ENCODE measurements at regions not wholly inside any gene's neighbourhood (a gene's known extent, or its start where the extent isn't known, plus 50 kb on each side); places are given as distances from the start of the nearest gene placed in this dataset.
"Not testable (repeated sequence)": the region's sequence is repeated elsewhere in the genome, so short reads cannot be mapped to it uniquely, and the experiment has no call there.

DNA sequence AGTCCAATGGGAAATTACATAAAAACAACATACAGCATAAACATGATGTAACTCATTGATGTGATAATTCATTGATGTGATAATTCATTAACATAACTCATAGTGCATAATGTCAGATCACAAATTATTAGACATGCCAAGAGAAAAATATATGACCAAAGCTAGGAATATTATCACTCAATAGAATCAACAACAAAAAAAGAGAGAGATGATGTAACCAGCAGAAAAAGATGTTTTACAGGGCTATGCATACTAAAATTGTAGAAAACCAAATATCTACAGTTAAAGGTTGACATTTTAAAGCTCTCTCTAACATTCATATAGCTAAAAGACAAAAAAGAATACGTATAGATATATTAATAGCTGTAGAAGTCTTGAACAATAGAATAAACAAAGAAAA, 1067.2 kb upstream of the ADGRB3 start:
- DNase-seq (no peak), ATAC-seq (no peak)
- intact Hi-C loops (cut with micrococcal nuclease): no loop called here

DNA sequence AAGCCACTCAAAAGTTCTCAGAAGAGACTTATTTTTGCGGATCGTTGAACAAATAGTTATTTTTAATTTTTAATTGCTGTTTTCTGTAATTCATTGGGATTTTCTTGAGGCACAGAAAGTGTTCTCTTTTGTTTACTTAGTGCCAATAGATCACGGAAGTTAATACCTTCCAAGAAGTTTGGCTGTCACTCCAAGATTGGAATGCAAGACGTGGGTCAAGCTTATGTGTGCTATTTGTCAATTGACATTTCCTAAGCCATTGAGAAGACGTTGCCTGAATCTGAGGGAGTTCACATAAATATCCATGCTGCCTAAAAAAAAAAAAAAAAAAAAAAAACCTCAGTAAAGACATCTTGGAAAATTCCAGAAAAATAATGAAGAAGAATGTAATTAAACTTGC, 1071.4 kb upstream of the ADGRB3 start:
- intact Hi-C loops (cut with micrococcal nuclease): no loop called here
- ATAC-seq (no peak), DNase-seq (no peak)

- no peak for DNase-seq
- intact Hi-C loops (cut with micrococcal nuclease): no loop called here
- no peak for ATAC-seq
Observed at GRCh38 chr6:67560068-67560467, 1075.0 kb upstream of the ADGRB3 start.

GRCh38 chr6:67558985-67559384, 1076.1 kb upstream of the ADGRB3 start:
- DNase-seq: no peak
- no peak for ATAC-seq
- intact Hi-C loops (cut with micrococcal nuclease): no loop called here

DNA sequence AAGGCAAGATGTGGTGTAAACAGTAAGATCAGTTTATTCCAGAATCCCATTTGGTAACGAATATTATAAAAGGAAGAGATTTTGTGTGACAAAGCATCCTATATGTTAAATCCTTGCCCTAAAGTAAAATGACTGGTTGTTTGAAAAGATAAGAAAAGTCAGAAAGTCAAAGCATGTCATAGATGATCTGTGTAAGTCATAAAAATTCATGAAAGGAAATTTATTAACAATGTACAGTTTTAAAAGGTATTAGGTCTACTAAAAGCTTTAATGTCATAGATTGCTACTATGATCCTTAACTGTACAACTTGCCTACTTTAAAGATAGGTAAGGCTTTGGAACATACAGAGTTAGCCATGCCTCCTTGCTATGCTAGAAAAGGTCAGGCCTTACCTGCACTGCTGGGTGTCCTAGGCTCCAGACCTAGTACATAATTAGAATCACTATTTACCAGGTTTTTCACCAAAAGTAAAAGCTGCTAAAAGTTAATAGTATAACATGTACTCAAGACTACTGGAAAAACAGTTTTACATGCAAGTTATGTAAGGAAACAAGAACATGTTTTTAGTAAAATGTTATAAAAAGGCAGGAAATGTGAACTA, 1090.1 kb upstream of the ADGRB3 start:
- DNase-seq (no peak), ATAC-seq (no peak)
- intact Hi-C loops (cut with micrococcal nuclease): no loop called here

DNA sequence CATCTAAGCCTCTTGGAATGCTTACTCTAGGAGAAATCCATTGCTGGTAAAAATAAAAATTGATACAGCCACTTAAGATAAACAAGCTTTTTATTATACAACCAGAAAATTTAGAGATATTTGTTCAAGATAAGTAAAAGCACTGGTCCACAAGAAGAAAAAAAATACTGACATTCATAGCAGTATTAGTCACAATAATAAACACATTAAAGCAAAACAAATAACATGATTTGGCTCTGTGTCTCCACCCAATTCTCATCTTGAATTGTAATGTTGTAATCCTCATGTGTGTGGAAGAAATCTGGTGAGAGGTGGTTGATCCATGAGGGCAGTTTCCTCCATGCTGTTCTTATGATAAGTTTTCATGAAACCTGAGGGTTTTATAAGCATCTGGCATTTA, 1093.5 kb upstream of the ADGRB3 start:
- intact Hi-C loops (cut with micrococcal nuclease): no loop called here
- no peak for ATAC-seq
- no peak for DNase-seq

DNA sequence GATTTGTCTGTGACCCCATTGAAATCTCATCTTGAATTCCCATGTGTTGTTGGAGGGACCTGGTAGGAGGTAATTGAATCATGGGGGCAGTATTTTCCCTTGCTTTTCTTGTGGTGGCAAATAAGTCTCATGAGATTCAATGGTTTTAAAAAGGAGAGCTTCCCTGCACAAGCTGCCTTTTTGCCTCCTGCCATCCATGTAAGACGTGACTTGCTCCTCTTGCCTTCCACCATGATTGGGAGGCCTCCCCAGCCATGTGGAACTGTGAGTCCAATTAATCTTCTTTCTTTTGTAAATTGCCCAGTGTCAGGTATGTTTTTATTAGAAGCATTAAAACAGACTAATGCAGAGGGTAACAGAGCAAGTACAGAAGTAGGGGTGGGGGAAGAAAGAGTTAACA, 1097.0 kb upstream of the ADGRB3 start:
- intact Hi-C loops (cut with micrococcal nuclease): no loop called here
- no peak for ATAC-seq

DNA sequence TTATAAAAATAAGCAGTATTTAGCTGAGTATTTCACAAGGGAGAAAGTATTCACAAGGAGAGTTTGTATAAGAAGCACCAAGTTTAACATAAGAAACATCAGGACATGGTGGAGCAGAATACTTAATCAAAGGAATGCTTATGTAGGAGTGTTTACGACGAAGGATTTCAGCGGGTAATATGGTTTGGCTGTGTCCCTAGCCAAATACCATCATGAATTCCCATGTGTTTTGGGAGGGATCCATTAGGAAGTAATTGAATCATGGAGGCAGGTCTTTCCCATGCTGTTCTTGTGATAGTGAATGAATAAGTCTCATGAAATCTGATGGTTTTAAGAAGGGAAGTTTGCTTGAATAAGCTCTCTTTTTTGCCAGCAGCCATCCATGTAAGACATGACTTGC, 1099.1 kb upstream of the ADGRB3 start:
- ATAC-seq: no peak
- intact Hi-C loops (cut with micrococcal nuclease): no loop called here
- no peak for DNase-seq

More for the DNA sequence above, 1097.0 kb upstream of the ADGRB3 start:
- no peak for DNase-seq

DNA sequence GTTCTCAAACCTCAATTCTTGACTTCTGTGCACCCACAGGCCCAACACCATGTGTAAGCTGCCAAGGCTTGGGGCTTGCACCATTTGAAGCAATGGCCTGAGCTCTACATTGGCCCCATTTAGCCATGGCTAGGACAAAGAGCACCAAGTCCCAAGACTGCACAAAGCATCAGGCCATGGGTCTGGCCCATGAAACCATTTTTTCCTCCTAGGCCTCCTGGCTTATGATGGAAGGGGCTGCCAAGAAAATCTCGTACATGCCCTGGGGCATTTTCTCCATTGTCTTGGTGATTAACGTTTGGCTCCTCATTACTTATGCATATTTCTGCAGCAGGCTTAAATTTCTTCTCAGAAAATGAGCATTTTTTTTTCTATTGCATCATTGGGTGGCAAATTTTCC, 1128.7 kb upstream of the ADGRB3 start:
- ATAC-seq: no peak
- intact Hi-C loops (cut with micrococcal nuclease): no loop called here
- DNase-seq: no peak

GRCh38 chr6:67501755-67502154, 1133.3 kb upstream of the ADGRB3 start:
- DNase-seq (no peak), ATAC-seq (no peak)
- intact Hi-C loops (cut with micrococcal nuclease): no loop called here

DNA sequence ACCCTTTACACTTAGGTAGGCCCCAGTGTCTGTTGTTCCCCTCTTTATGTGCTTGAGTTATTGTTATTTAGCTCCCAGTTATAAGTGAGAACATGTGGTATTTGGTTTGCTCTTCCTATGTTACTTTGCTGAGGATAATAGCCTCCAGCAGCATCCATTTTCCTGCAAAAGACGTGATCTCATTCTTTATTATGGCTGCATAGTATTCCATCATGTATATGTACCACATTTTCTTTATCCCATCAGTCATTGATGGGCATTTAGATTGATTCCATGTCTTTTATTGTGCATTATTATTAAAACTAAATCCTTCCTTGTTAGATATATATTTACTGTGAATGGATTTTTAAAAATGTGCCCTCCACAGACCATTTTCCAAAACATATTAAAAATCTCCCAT, 1137.3 kb upstream of the ADGRB3 start:
- no peak for DNase-seq
- intact Hi-C loops (cut with micrococcal nuclease): no loop called here
- ATAC-seq: no peak

GRCh38 chr6:67496191-67496590, 1138.9 kb upstream of the ADGRB3 start:
- ATAC-seq (no peak), DNase-seq (no peak)
- intact Hi-C loops (cut with micrococcal nuclease): no loop called here

DNA sequence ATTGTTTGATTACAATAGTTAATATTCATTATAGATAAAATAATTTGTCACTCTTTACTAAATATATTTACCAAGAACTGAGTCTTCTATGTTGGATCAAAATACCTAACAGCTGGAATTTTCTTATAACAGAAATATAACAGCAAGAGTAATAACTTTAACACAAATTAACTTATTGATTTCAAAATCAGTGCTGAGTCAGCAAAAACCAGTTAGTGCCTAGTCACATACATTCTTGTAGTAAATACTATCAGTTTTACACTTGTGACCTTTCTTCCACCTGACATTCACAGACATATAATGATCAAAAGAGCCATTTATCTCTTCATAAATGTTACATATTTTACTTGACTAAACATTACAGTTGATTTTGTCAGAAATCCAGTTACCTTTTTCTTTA, 1141.4 kb upstream of the ADGRB3 start:
- no peak for ATAC-seq
- intact Hi-C loops (cut with micrococcal nuclease): no loop called here
- no peak for DNase-seq

- ATAC-seq: no peak
- intact Hi-C loops (cut with micrococcal nuclease): no loop called here
- DNase-seq: no peak
Observed at GRCh38 chr6:67475700-67476099, 1159.4 kb upstream of the ADGRB3 start.

- no peak for DNase-seq
- ATAC-seq: no peak
- intact Hi-C loops (cut with micrococcal nuclease): no loop called here
Observed at GRCh38 chr6:67467341-67467740, 1167.7 kb upstream of the ADGRB3 start.

DNA sequence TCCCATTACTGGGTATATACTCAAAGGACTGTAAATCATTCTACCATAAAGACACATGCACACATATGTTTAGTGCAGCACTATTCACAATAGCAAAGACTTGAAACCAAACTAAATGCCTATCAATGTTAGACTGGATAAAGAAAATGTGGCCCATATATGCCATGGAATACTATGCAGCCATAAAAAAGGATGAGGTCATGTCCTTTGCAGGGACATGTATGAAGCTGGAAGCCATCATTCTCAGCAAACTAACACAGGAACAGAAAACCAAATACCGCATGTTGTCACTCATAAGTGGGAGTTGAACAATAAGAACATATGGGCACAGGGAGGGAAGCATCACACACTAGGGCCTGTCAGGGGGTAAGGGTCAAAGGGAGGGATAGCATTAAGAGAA, 1172.4 kb upstream of the ADGRB3 start:
- DNase-seq; ATAC-seq; intact Hi-C loops (cut with micrococcal nuclease): not testable (repeated sequence)

GRCh38 chr6:67459556-67459955, 1175.5 kb upstream of the ADGRB3 start:
- intact Hi-C loops (cut with micrococcal nuclease): no loop called here
- DNase-seq (no peak), ATAC-seq (no peak)

DNA sequence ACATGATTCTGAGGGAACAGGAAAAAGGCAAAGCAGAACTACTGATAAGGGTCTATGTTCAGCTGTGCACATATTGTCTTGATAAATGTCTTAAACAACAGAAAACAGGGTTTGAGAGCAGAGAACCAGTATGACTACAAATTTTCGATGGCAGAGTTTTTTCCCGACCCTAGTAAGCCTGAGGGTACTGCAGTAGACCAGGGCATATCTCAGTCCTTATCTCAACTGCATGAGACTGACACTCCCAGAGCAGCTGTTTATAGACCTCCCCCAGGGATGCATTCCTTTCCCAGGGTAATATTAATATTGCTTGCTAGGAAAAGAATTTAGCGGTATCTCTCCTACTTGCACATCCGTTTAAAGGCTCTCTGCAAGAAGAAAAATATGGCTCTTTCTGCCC, 1176.8 kb upstream of the ADGRB3 start:
- no peak for DNase-seq
- intact Hi-C loops (cut with micrococcal nuclease): no loop called here
- no peak for ATAC-seq

GRCh38 chr6:67451874-67452273, 1183.2 kb upstream of the ADGRB3 start:
- DNase-seq: no peak
- intact Hi-C loops (cut with micrococcal nuclease): no loop called here
- ATAC-seq: no peak

GRCh38 chr6:67450641-67451040, 1184.4 kb upstream of the ADGRB3 start:
- ATAC-seq: no peak
- intact Hi-C loops (cut with micrococcal nuclease): no loop called here
- no peak for DNase-seq

DNA sequence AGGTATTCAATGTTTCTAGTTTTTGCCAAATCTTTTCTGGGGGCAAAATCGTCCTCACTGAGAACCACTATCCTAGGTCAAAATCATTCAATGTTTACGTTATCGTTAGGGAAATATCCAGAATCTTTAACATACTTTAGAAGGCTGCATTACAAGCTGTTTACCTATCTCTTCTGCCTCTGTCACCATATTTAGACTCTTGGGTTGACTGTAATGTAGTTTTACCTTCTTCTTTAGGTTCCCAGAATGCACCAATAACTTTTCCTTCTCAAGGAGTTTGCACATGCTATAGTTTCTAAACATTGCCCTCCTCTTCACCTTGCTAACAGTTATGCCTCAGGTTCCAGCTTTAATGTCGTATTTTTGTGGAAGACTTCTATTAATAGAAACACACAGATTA, 1185.5 kb upstream of the ADGRB3 start:
- intact Hi-C loops (cut with micrococcal nuclease): no loop called here
- no peak for ATAC-seq
- no peak for DNase-seq

DNA sequence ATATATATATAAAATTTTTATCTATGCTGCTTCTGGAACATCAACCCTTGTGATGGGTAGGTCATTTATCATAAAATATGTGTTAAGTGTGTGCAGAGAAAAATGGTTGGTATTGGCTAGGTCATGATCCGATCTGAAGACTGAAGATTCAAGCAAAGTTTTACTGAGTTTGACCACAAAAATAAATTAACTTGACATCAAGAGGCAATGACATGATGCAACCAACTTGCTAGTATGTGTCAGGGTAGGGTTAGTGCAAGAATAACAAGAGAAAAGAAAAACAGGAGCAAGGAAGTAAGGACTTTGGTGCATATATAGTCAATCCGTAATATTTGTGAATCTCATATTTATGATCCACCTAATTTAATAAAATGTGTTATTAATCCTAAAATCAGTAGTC, 1202.0 kb upstream of the ADGRB3 start:
- intact Hi-C loops (cut with micrococcal nuclease): no loop called here
- ATAC-seq (no peak), DNase-seq (no peak)

Data from left ventricle myocardium superior (tissue), 1 donor.